K562 (cell line): ENCODE measurements at regions not wholly inside any gene's neighbourhood (a gene's known extent, or its start where the extent isn't known, plus 50 kb on each side); places are given as distances from the start of the nearest gene placed in this dataset.

Experiments
- BRD9 ChIP-seq: fragments of 450-650 bp; IDR thresholded peaks from 2 replicates; pipeline ENCODE4 v1.6.1; 2018; ENCODE audit warnings: low read depth; ENCODE audit not compliant: partially characterized antibody
- CCNT2 ChIP-seq: IDR thresholded peaks from 2 replicates; pipeline ENCODE4 v1.6.1; 2011; ENCODE audit warnings: borderline replicate concordance, low read depth, mild to moderate bottlenecking, moderate library complexity, mixed read lengths, low read length; ENCODE audit not compliant: insufficient read length; ENCODE audit errors: extremely low read depth
- CEBPB ChIP-seq: fragments of 450-650 bp; IDR thresholded peaks from 2 replicates; pipeline ENCODE4 v1.6.1; 2016; ENCODE audit warnings: missing genetic modification characterization, missing compliant biosample characterization
- CTCF ChIP-seq, 3 experiments: IDR thresholded peaks in 2 of 3; conservative IDR thresholded peaks in 1 of 3; 2 replicates each; pipeline ENCODE4 v1.5.1; 2011 to 2012; ENCODE audit warnings: low read length in 3 of 3, mild to moderate bottlenecking in 3 of 3, control low read depth in 2 of 3, improper control_type of control experiment in 1 of 3, inconsistent platforms in 1 of 3, low read depth in 1 of 3, mixed read lengths in 1 of 3, moderate library complexity in 1 of 3; ENCODE audit not compliant: insufficient read depth in 2 of 3
- ETS2 ChIP-seq: IDR thresholded peaks from 2 replicates; pipeline ENCODE4 v1.6.1; 2016; ENCODE audit warnings: borderline replicate concordance, missing genetic modification characterization, mild to moderate bottlenecking, moderate library complexity, missing compliant biosample characterization; ENCODE audit not compliant: poor library complexity, severe bottlenecking
- JUN ChIP-seq, 2 experiments: sonication (generic) in 1 of 2; formaldehyde crosslinking in 1 of 2; IDR thresholded peaks; 2 replicates each; pipeline versions ENCODE4 v1.6.1 to v1.8.0; 2012 to 2022; ENCODE audit warnings: borderline replicate concordance in 2 of 2, mild to moderate bottlenecking in 2 of 2, improper control_type of control experiment in 1 of 2, low read depth in 1 of 2, low read length in 1 of 2, missing genetic modification reagents in 1 of 2
- SIX5 ChIP-seq, 2 experiments: IDR thresholded peaks; 2 replicates each; pipeline ENCODE4 v1.6.1; 2011; ENCODE audit warnings: low read length in 2 of 2, borderline replicate concordance in 1 of 2, low read depth in 1 of 2, mild to moderate bottlenecking in 1 of 2, moderate library complexity in 1 of 2; ENCODE audit not compliant: insufficient read depth in 1 of 2
- TEAD2 ChIP-seq: fragments of 450-650 bp; IDR thresholded peaks from 2 replicates; pipeline ENCODE4 v1.6.1; 2016; ENCODE audit warnings: missing genetic modification characterization, control low read depth, missing compliant biosample characterization
- YY1 ChIP-seq, 3 experiments: IDR thresholded peaks; 2 replicates each; pipeline ENCODE4 v1.6.1; 2011; ENCODE audit warnings: low read length in 2 of 3, mild to moderate bottlenecking in 2 of 3, moderate library complexity in 2 of 3, borderline replicate concordance in 1 of 3, control low read depth in 1 of 3, low read depth in 1 of 3; ENCODE audit not compliant: insufficient read depth in 3 of 3, insufficient replicate concordance in 2 of 3, control insufficient read depth in 1 of 3, insufficient read length in 1 of 3; ENCODE audit errors: extremely low read depth in 1 of 3
- ZKSCAN8 ChIP-seq: fragments of 200-800 bp; sonication (Bioruptor generic); IDR thresholded peaks from 2 replicates; pipeline ENCODE4 v1.6.1; 2016; ENCODE audit warnings: missing genetic modification characterization, missing compliant biosample characterization

- TF ChIP-seq BRD9 (no peak), CCNT2 (no peak), CEBPB (tag) (no peak), CTCF (IDR thresholded peaks at IDR 0.05 in 2 of 3, conservative IDR thresholded peaks at IDR 0.05 in 1 of 3; ENCODE audit: insufficient read depth in 2 of 3, low read depth in 1 of 3, low read length in 3 of 3) (no peak), ZKSCAN8 (CRISPR knock-in tag) (no peak), JUN (IDR thresholded peaks at IDR 0.05; ENCODE audit: borderline replicate concordance, low read depth, low read length) (no peak), JUN (CRISPR knock-in tag; IDR thresholded peaks at IDR 0.05; ENCODE audit: borderline replicate concordance) (no peak), ETS2 (no peak), SIX5 (IDR thresholded peaks at IDR 0.05; ENCODE audit: borderline replicate concordance in 1 of 2, insufficient read depth in 1 of 2, low read depth in 1 of 2, low read length in 2 of 2) (no peak), YY1 (IDR thresholded peaks at IDR 0.05; ENCODE audit: borderline replicate concordance in 1 of 3, control insufficient read depth in 1 of 3, extremely low read depth in 1 of 3, insufficient read depth in 3 of 3, insufficient read length in 1 of 3, insufficient replicate concordance in 2 of 3, low read depth in 1 of 3, low read length in 2 of 3) (no peak), TEAD2 (tag) (no peak)
These were observed 334.1 kb upstream of the MGAT4C start for GRCh38 chr12:86590296-86590695.
